H1 (cell line): ENCODE measurements at regions not wholly inside any gene's neighbourhood (a gene's known extent, or its start where the extent isn't known, plus 50 kb on each side); places are given as distances from the start of the nearest gene placed in this dataset.
A peak's percentile ranks its signal among the peaks of the same experiment; 100 is the strongest.

Experiments used
- CTCF ChIA-PET: fragments of 300-600 bp; sonication (Branson Sonifier 250); formaldehyde crosslinking; loops from one replicate; lab custom pipeline; 2021; ENCODE audit not compliant: partially characterized antibody; lab: Charles Lee
- POLR2A ChIA-PET: fragments of 300-600 bp; sonication (Branson Sonifier 250); formaldehyde crosslinking; loops from one replicate; lab custom pipeline; 2021; ENCODE audit warnings: inconsistent platforms; ENCODE audit not compliant: partially characterized antibody; lab: Charles Lee
- DNase-seq, 2 experiments: peaks; one replicate each; pipeline versions ENCODE4 v3.0.0 to v3.0.0-alpha.2; 2010 to 2022; ENCODE audit warnings: low spot score in 2 of 2, low read depth in 1 of 2, mixed read lengths in 1 of 2
- FAIRE-seq: peaks from 2 replicates; lab custom pipeline; 2011; peaks lifted over from hg19 to GRCh38; lab: Jason Lieb, UNC
- H2AFZ ChIP-seq: 2 replicates; pipeline ENCODE4 v1.8.1; 2012; ENCODE audit warnings: low read length, inconsistent platforms
- H2AK5ac ChIP-seq: 2 replicates; pipeline ENCODE4 v1.6.1; 2013; ENCODE audit warnings: low read depth, low read length
- H2BK120ac ChIP-seq: replicated peaks from 2 replicates; pipeline ENCODE3; 2013; ENCODE audit warnings: low read depth, low read length, inconsistent platforms
- H2BK12ac ChIP-seq: 2 replicates; pipeline ENCODE4 v1.6.1; 2013; ENCODE audit warnings: low read depth, low read length
- H2BK15ac ChIP-seq: 2 replicates; pipeline ENCODE4 v1.6.1; 2013; ENCODE audit warnings: low read length
- H2BK20ac ChIP-seq: 2 replicates; pipeline ENCODE4 v1.6.1; 2013; ENCODE audit warnings: low read length
- H2BK5ac ChIP-seq: 2 replicates; pipeline ENCODE4 v1.6.1; 2013; ENCODE audit warnings: low read depth, low read length
- H3K14ac ChIP-seq: 2 replicates; pipeline ENCODE4 v1.6.1; 2013; ENCODE audit warnings: inconsistent platforms; ENCODE audit not compliant: insufficient read length
- H3K18ac ChIP-seq: 2 replicates; pipeline ENCODE4 v1.6.1; 2013; ENCODE audit warnings: low read length; ENCODE audit errors: extremely low read depth
- H3K23ac ChIP-seq: 2 replicates; pipeline ENCODE4 v1.6.1; 2013; ENCODE audit warnings: inconsistent platforms; ENCODE audit not compliant: insufficient read length
- H3K23me2 ChIP-seq: 2 replicates; pipeline ENCODE4 v1.6.1; 2013; ENCODE audit warnings: low read depth, low read length
- H3K27ac ChIP-seq: 2 replicates; pipeline ENCODE4 v1.6.1; 2011; ENCODE audit warnings: low read depth, low read length, inconsistent platforms
- H3K27me3 ChIP-seq, 4 experiments: replicated peaks in 1 of 4; 1 replicate in 1 of 4; 2 replicates in 3 of 4; pipeline versions ENCODE4 v1.6.1 to v1.8.1; 2011 to 2013; ENCODE audit warnings: low read length in 3 of 4, mild to moderate bottlenecking in 3 of 4, inconsistent platforms in 2 of 4, mixed read lengths in 2 of 4, moderate library complexity in 1 of 4; ENCODE audit not compliant: control insufficient read depth in 3 of 4, insufficient read depth in 3 of 4; ENCODE audit errors: extremely low read depth in 1 of 4
- H3K36me3 ChIP-seq, 4 experiments: 2 replicates each; pipeline versions ENCODE4 v1.6.1 to v1.8.1; 2011 to 2013; ENCODE audit warnings: mild to moderate bottlenecking in 4 of 4, low read length in 3 of 4, moderate library complexity in 2 of 4, control low read depth in 1 of 4, inconsistent platforms in 1 of 4; ENCODE audit not compliant: insufficient read depth in 4 of 4, control insufficient read depth in 2 of 4
- H3K4ac ChIP-seq: replicated peaks from 2 replicates; pipeline ENCODE3; 2013; ENCODE audit warnings: low read length, low read depth, mixed read lengths, inconsistent platforms; ENCODE audit not compliant: insufficient read length
- H3K4me1 ChIP-seq, 4 experiments: replicated peaks in 1 of 4; 1 replicate in 1 of 4; 2 replicates in 3 of 4; pipeline versions ENCODE4 v1.6.1 to v1.8.1; 2011 to 2013; ENCODE audit warnings: low read length in 3 of 4, inconsistent platforms in 2 of 4, mixed read lengths in 1 of 4; ENCODE audit not compliant: insufficient read depth in 4 of 4, control insufficient read depth in 3 of 4
- H3K4me2 ChIP-seq, 2 experiments: 2 replicates each; pipeline versions ENCODE4 v1.6.1 to v1.8.1; 2011 to 2013; ENCODE audit warnings: low read depth in 2 of 2, low read length in 2 of 2, control low read depth in 1 of 2, inconsistent platforms in 1 of 2, mild to moderate bottlenecking in 1 of 2; ENCODE audit not compliant: insufficient read depth in 1 of 2
- H3K4me3 ChIP-seq, 4 experiments: fragments of 200-600, 300-600 bp in 1 of 4; sonication (generic), shearing (Covaris generic), sonication (Bioruptor Twin) in 1 of 4; 2 replicates each; pipeline versions ENCODE4 v1.5.1 to v1.8.1; 2011 to 2016; ENCODE audit warnings: low read length in 4 of 4, low read depth in 3 of 4, control low read depth in 2 of 4, inconsistent platforms in 2 of 4, mild to moderate bottlenecking in 2 of 4, mixed read lengths in 1 of 4, moderate library complexity in 1 of 4; ENCODE audit not compliant: insufficient read depth in 2 of 4; ENCODE audit errors: extremely low read depth in 1 of 4
- H3K56ac ChIP-seq: replicated peaks from 2 replicates; pipeline ENCODE3; 2013; ENCODE audit warnings: low read depth, mild to moderate bottlenecking, mixed read lengths, low read length, inconsistent platforms; ENCODE audit not compliant: insufficient read length
- H3K79me1 ChIP-seq: 2 replicates; pipeline ENCODE4 v1.6.1; 2013; ENCODE audit warnings: low read depth, low read length, control low read depth
- H3K79me2 ChIP-seq, 2 experiments: 2 replicates each; pipeline versions ENCODE4 v1.6.1 to v1.8.1; 2012 to 2013; ENCODE audit warnings: low read length in 2 of 2, mild to moderate bottlenecking in 2 of 2, inconsistent platforms in 1 of 2; ENCODE audit not compliant: insufficient read depth in 2 of 2, control insufficient read depth in 1 of 2
- H3K9ac ChIP-seq, 4 experiments: replicated peaks in 1 of 4; 1 replicate in 1 of 4; 2 replicates in 3 of 4; pipeline versions ENCODE4 v1.6.1 to v1.8.1; 2011 to 2013; ENCODE audit warnings: low read depth in 3 of 4, low read length in 3 of 4, control low read depth in 2 of 4, mild to moderate bottlenecking in 2 of 4, moderate library complexity in 2 of 4, inconsistent platforms in 1 of 4; ENCODE audit errors: extremely low read depth in 1 of 4
- H3K9me3 ChIP-seq, 2 experiments: 2 replicates each; pipeline versions ENCODE4 v1.6.1 to v1.8.1; 2012 to 2013; ENCODE audit warnings: mild to moderate bottlenecking in 2 of 2, moderate library complexity in 2 of 2, control low read depth in 1 of 2, inconsistent platforms in 1 of 2, low read depth in 1 of 2, low read length in 1 of 2, mixed read lengths in 1 of 2; ENCODE audit not compliant: insufficient read depth in 2 of 2
- H4K20me1 ChIP-seq, 2 experiments: replicated peaks in 1 of 2; 2 replicates each; pipeline versions ENCODE3 to v1.8.1; 2011 to 2013; ENCODE audit warnings: inconsistent platforms in 2 of 2, low read length in 2 of 2, mild to moderate bottlenecking in 1 of 2; ENCODE audit not compliant: insufficient read depth in 2 of 2, control insufficient read depth in 1 of 2
- H4K5ac ChIP-seq: 2 replicates; pipeline ENCODE4 v1.6.1; 2013; ENCODE audit warnings: low read length, low read depth, mixed read lengths, inconsistent platforms; ENCODE audit not compliant: insufficient read length
- H4K8ac ChIP-seq: 2 replicates; pipeline ENCODE4 v1.8.0; 2013; ENCODE audit warnings: mild to moderate bottlenecking, moderate library complexity, low read length, inconsistent platforms; ENCODE audit not compliant: insufficient read depth; ENCODE audit errors: extremely low read depth
- H4K91ac ChIP-seq: replicated peaks from 2 replicates; pipeline ENCODE3; 2013; ENCODE audit warnings: low read length, mixed read lengths, inconsistent platforms; ENCODE audit not compliant: insufficient read length
- GTF2F1 ChIP-seq: IDR thresholded peaks from 2 replicates; pipeline ENCODE4 v1.6.1; 2012; ENCODE audit warnings: low read depth, low read length, improper control_type of control experiment, borderline replicate concordance
- KDM5A ChIP-seq: fragments of 200-600 bp; IDR thresholded peaks from 2 replicates; pipeline ENCODE4 v1.7.1; 2012; ENCODE audit warnings: mild to moderate bottlenecking, low read length, inconsistent platforms, mixed read lengths
- MAFK ChIP-seq: IDR thresholded peaks from 2 replicates; pipeline ENCODE4 v1.6.1; 2012; ENCODE audit warnings: low read depth, mild to moderate bottlenecking, improper control_type of control experiment, low read length
- POLR2AphosphoS5 ChIP-seq: IDR thresholded peaks from 2 replicates; pipeline ENCODE4 v1.6.1; 2011; ENCODE audit warnings: low read depth, low read length
- RAD21 ChIP-seq, 2 experiments: IDR thresholded peaks in 1 of 2; conservative IDR thresholded peaks in 1 of 2; 2 replicates each; pipeline ENCODE4 v1.6.1; 2011; ENCODE audit warnings: low read depth in 2 of 2, low read length in 2 of 2, improper control_type of control experiment in 1 of 2, inconsistent platforms in 1 of 2, mild to moderate bottlenecking in 1 of 2, moderate library complexity in 1 of 2
- SIRT6 ChIP-seq: IDR thresholded peaks from one replicate; pipeline ENCODE4 v1.7.1; 2012; ENCODE audit warnings: low read length, inconsistent platforms
- SP2 ChIP-seq: IDR thresholded peaks from 2 replicates; pipeline ENCODE4 v1.6.1; 2012; ENCODE audit warnings: mild to moderate bottlenecking, low read length, inconsistent platforms
- SUZ12 ChIP-seq: fragments of 200-600 bp; sonication (generic); IDR thresholded peaks from 2 replicates; pipeline ENCODE4 v1.6.1; 2012; ENCODE audit warnings: mild to moderate bottlenecking, inconsistent platforms, low read length, moderate library complexity, mixed read lengths
- WGBS, 2 experiments: shearing (Covaris generic) in 1 of 2; methylation state at CpG; one replicate each; pipeline versions ENCODE4 v1.1.6 to v1.1.7; 2013 to 2015; ENCODE audit warnings: low lambda C conversion rate in 2 of 2, mixed read lengths in 2 of 2, inconsistent platforms in 1 of 2, low coverage in 1 of 2, missing lambda C conversion rate in 1 of 2; ENCODE audit not compliant: insufficient replicate concordance in 2 of 2, insufficient coverage in 1 of 2, insufficient read length in 1 of 2; ENCODE audit errors: extremely low coverage in 1 of 2, missing lambda C conversion rate in 1 of 2; 5-methylcytosine and 5-hydroxymethylcytosine counted together

GRCh38 chr5:145245354-145245753, 589.8 kb downstream of the PRELID2 start:
- no peak overlapping the region for H3K18ac ChIP-seq
- TF ChIP-seq RAD21 (IDR thresholded peaks at IDR 0.05 in 1 of 2, conservative IDR thresholded peaks at IDR 0.05 in 1 of 2; ENCODE audit: low read depth in 2 of 2, low read length in 2 of 2) (0 out of 4 replicates have a peak, but pooled peaks of 1 of the 2 experiments have one; percentile 1), SUZ12 (no peak), POLR2AphosphoS5 (no peak), GTF2F1 (no peak), SIRT6 (no peak), KDM5A (no peak), MAFK (no peak), SP2 (no peak)
- TF ChIP-seq, all 59 proteins: peak for 1
- Histone ChIP-seq H3K27ac (no peak overlapping the region), H2BK120ac (no peak overlapping the region), H3K9ac (no peak overlapping the region), H3K4me1 (peaks cover 2 to 6% (median 4%) of the 10 kb centered on the region in 4 experiments; a peak in 5 of 7 replicates), H4K20me1 (no peaks in the 10 kb centered on the region), H3K23me2 (no peaks in the 10 kb centered on the region), H2AK5ac (no peak overlapping the region), H3K27me3 (no peaks in the 10 kb centered on the region), H3K4me2 (peak overlapping the region in 1 of 2 experiments; percentile 33; a peak in 1 of 4 replicates), H3K9me3 (no peaks in the 10 kb centered on the region), H2BK12ac (no peak overlapping the region), H3K36me3 (no peaks in the 10 kb centered on the region), H4K5ac (no peak overlapping the region), H3K14ac (no peak overlapping the region), H3K23ac (no peak overlapping the region), H3K4me3 (no peak overlapping the region), H4K91ac (no peak overlapping the region), H2BK15ac (no peak overlapping the region), H2BK5ac (peak overlapping the region; percentile 11; the same call in 1 of the 2 replicates), H3K79me2 (no peaks in the 10 kb centered on the region), H3K56ac (no peak overlapping the region), H2BK20ac (no peak overlapping the region), H3K4ac (no peak overlapping the region), H4K8ac (no peak overlapping the region), H2AFZ (peak overlapping the region; percentile 74; the same call in 1 of the 2 replicates), H3K79me1 (no peaks in the 10 kb centered on the region)
- no peak for DNase-seq
- ChIA-PET POLR2A (no interaction called here), CTCF (interaction anchor here (0.8 kb wide), 1 partner anchor 435 kb away, joined by 3 read pairs; no protein-coding TSS in a partner anchor)
- WGBS, 2 experiments: 31% methylated on average over 5 of the region's 5 CpGs; no CpG with 5 or more reads in 1 of the 2 experiments
- FAIRE-seq: peak; percentile 13
